SJCRH30 (cell line): ENCODE measurements at regions not wholly inside any gene's neighbourhood (a gene's known extent, or its start where the extent isn't known, plus 50 kb on each side); places are given as distances from the start of the nearest gene placed in this dataset.
"Not testable (repeated sequence)": the region's sequence is repeated elsewhere in the genome, so short reads cannot be mapped to it uniquely, and the experiment has no call there.

Experiments used
- DNase-seq, 2 experiments: peaks; one replicate each; pipeline ENCODE4 v3.0.0-alpha.2; 2015 to 2020
- H3K27ac ChIP-seq: fragments of 250-450 bp; sonication (Bioruptor Pico); 2 replicates; pipeline ENCODE4 v1.5.1; 2020; ENCODE audit warnings: mild to moderate bottlenecking, moderate library complexity
- H3K27me3 ChIP-seq: fragments of 250-450 bp; sonication (Bioruptor Pico); 2 replicates; pipeline ENCODE4 v1.5.1; 2020; ENCODE audit warnings: mild to moderate bottlenecking, moderate library complexity
- H3K36me3 ChIP-seq: fragments of 250-450 bp; sonication (Bioruptor Pico); 2 replicates; pipeline ENCODE4 v1.5.1; 2020; ENCODE audit warnings: mild to moderate bottlenecking, moderate library complexity
- H3K4me1 ChIP-seq: fragments of 250-450 bp; sonication (Bioruptor Pico); 2 replicates; pipeline ENCODE4 v1.5.1; 2020; ENCODE audit warnings: mild to moderate bottlenecking, moderate library complexity
- H3K4me3 ChIP-seq: fragments of 250-450 bp; sonication (Bioruptor Pico); 2 replicates; pipeline ENCODE4 v1.5.1; 2020; ENCODE audit warnings: mild to moderate bottlenecking, moderate library complexity
- H3K9me3 ChIP-seq: fragments of 250-450 bp; sonication (Bioruptor Pico); replicated peaks from 2 replicates; pipeline ENCODE4 v1.5.1; 2020; ENCODE audit warnings: mild to moderate bottlenecking, moderate library complexity

GRCh38 chr5:25416960-25417359 lies 772.2 kb upstream of the CDH10 start:
- Histone ChIP-seq H3K27ac (no peak overlapping the region), H3K9me3 (no peaks in the 10 kb centered on the region), H3K4me3 (no peak overlapping the region), H3K4me1 (no peaks in the 10 kb centered on the region), H3K27me3 (no peaks in the 10 kb centered on the region), H3K36me3 (no peaks in the 10 kb centered on the region)
- DNase-seq: no peak

- Histone ChIP-seq H3K4me1 (no peaks in the 10 kb centered on the region), H3K27ac (no peak overlapping the region), H3K36me3 (no peaks in the 10 kb centered on the region), H3K4me3 (no peak overlapping the region), H3K9me3 (no peaks in the 10 kb centered on the region), H3K27me3 (no peaks in the 10 kb centered on the region)
- no peak for DNase-seq
These were observed 771.2 kb upstream of the CDH10 start for GRCh38 chr5:25415970-25416369.

GRCh38 chr5:25414742-25415141 lies 770.0 kb upstream of the CDH10 start:
- Histone ChIP-seq H3K27ac (no peak overlapping the region), H3K36me3 (no peaks in the 10 kb centered on the region), H3K4me3 (no peak overlapping the region), H3K4me1 (no peaks in the 10 kb centered on the region), H3K27me3 (no peaks in the 10 kb centered on the region), H3K9me3 (no peaks in the 10 kb centered on the region)
- no peak for DNase-seq

- H3K36me3 ChIP-seq: no peaks in the 10 kb centered on the region
- no peaks in the 10 kb centered on the region for H3K4me1 ChIP-seq
- no peaks in the 10 kb centered on the region for H3K9me3 ChIP-seq
- H3K27ac ChIP-seq: no peak overlapping the region
- no peaks in the 10 kb centered on the region for H3K27me3 ChIP-seq
- H3K4me3 ChIP-seq: no peak overlapping the region
- no peak for DNase-seq
These were observed 767.4 kb upstream of the CDH10 start for GRCh38 chr5:25412116-25412661.

- H3K36me3 ChIP-seq, H3K27ac ChIP-seq, H3K27me3 ChIP-seq, H3K9me3 ChIP-seq, H3K4me3 ChIP-seq, DNase-seq, H3K4me1 ChIP-seq: not testable (repeated sequence)
These were observed 762.6 kb upstream of the CDH10 start for GRCh38 chr5:25407365-25407764.

- no peaks in the 10 kb centered on the region for H3K9me3 ChIP-seq
- no peaks in the 10 kb centered on the region for H3K27me3 ChIP-seq
- H3K4me3 ChIP-seq: no peak overlapping the region
- no peak overlapping the region for H3K27ac ChIP-seq
- H3K4me1 ChIP-seq: no peaks in the 10 kb centered on the region
- DNase-seq: no peak
- no peaks in the 10 kb centered on the region for H3K36me3 ChIP-seq
These were observed 761.1 kb upstream of the CDH10 start for GRCh38 chr5:25405850-25406249.

GRCh38 chr5:25399878-25400480 lies 755.2 kb upstream of the CDH10 start:
- DNase-seq: no peak
- H3K4me3 ChIP-seq: no peak overlapping the region
- no peaks in the 10 kb centered on the region for H3K36me3 ChIP-seq
- no peaks in the 10 kb centered on the region for H3K9me3 ChIP-seq
- H3K27ac ChIP-seq: no peak overlapping the region
- H3K4me1 ChIP-seq: no peaks in the 10 kb centered on the region
- no peaks in the 10 kb centered on the region for H3K27me3 ChIP-seq

- no peak for DNase-seq
- H3K36me3 ChIP-seq: no peaks in the 10 kb centered on the region
- H3K9me3 ChIP-seq: no peaks in the 10 kb centered on the region
- no peak overlapping the region for H3K4me3 ChIP-seq
- H3K4me1 ChIP-seq: no peaks in the 10 kb centered on the region
- H3K27ac ChIP-seq: no peak overlapping the region
- H3K27me3 ChIP-seq: no peaks in the 10 kb centered on the region
These were observed 749.2 kb upstream of the CDH10 start for GRCh38 chr5:25393957-25394356.

GRCh38 chr5:25393256-25393655 lies 748.5 kb upstream of the CDH10 start:
- no peak for DNase-seq
- Histone ChIP-seq H3K36me3 (no peaks in the 10 kb centered on the region), H3K27me3 (no peaks in the 10 kb centered on the region), H3K4me1 (no peaks in the 10 kb centered on the region), H3K9me3 (no peaks in the 10 kb centered on the region), H3K27ac (no peak overlapping the region), H3K4me3 (no peak overlapping the region)

GRCh38 chr5:25387953-25388352 lies 743.2 kb upstream of the CDH10 start:
- Histone ChIP-seq H3K27me3 (no peaks in the 10 kb centered on the region), H3K4me3 (no peak overlapping the region), H3K4me1 (no peaks in the 10 kb centered on the region), H3K27ac (no peak overlapping the region), H3K9me3 (no peaks in the 10 kb centered on the region), H3K36me3 (no peaks in the 10 kb centered on the region)
- no peak for DNase-seq

GRCh38 chr5:25362799-25363198 lies 718.0 kb upstream of the CDH10 start:
- H3K27me3 ChIP-seq: no peaks in the 10 kb centered on the region
- H3K36me3 ChIP-seq: no peaks in the 10 kb centered on the region
- H3K4me1 ChIP-seq: no peaks in the 10 kb centered on the region
- no peak overlapping the region for H3K27ac ChIP-seq
- DNase-seq: peak; percentile 18 to 30
- no peaks in the 10 kb centered on the region for H3K9me3 ChIP-seq
- H3K4me3 ChIP-seq: no peak overlapping the region

- Histone ChIP-seq H3K36me3 (no peaks in the 10 kb centered on the region), H3K4me1 (no peaks in the 10 kb centered on the region), H3K9me3 (no peaks in the 10 kb centered on the region), H3K4me3 (no peak overlapping the region), H3K27me3 (no peaks in the 10 kb centered on the region), H3K27ac (no peak overlapping the region)
- DNase-seq: no peak
These were observed 714.1 kb upstream of the CDH10 start for GRCh38 chr5:25358919-25359318.

GRCh38 chr5:25357605-25358004 lies 712.8 kb upstream of the CDH10 start:
- Histone ChIP-seq H3K27ac (no peak overlapping the region), H3K4me1 (no peaks in the 10 kb centered on the region), H3K4me3 (no peak overlapping the region), H3K9me3 (no peaks in the 10 kb centered on the region), H3K36me3 (no peaks in the 10 kb centered on the region), H3K27me3 (no peaks in the 10 kb centered on the region)
- DNase-seq: no peak

GRCh38 chr5:25349746-25350145 lies 705.0 kb upstream of the CDH10 start:
- Histone ChIP-seq H3K36me3 (no peaks in the 10 kb centered on the region), H3K27ac (no peak overlapping the region), H3K4me3 (no peak overlapping the region), H3K27me3 (no peaks in the 10 kb centered on the region), H3K4me1 (no peaks in the 10 kb centered on the region), H3K9me3 (no peaks in the 10 kb centered on the region)
- DNase-seq: no peak

GRCh38 chr5:25345240-25345771 lies 700.5 kb upstream of the CDH10 start:
- no peak overlapping the region for H3K4me3 ChIP-seq
- H3K36me3 ChIP-seq: no peaks in the 10 kb centered on the region
- H3K4me1 ChIP-seq: no peaks in the 10 kb centered on the region
- no peaks in the 10 kb centered on the region for H3K27me3 ChIP-seq
- DNase-seq: no peak
- H3K27ac ChIP-seq: no peak overlapping the region
- H3K9me3 ChIP-seq: no peaks in the 10 kb centered on the region

GRCh38 chr5:25339541-25339940 lies 694.8 kb upstream of the CDH10 start:
- H3K4me3 ChIP-seq: no peak overlapping the region
- H3K9me3 ChIP-seq: no peaks in the 10 kb centered on the region
- no peak overlapping the region for H3K27ac ChIP-seq
- H3K36me3 ChIP-seq: no peaks in the 10 kb centered on the region
- H3K27me3 ChIP-seq: no peaks in the 10 kb centered on the region
- no peak for DNase-seq
- no peaks in the 10 kb centered on the region for H3K4me1 ChIP-seq
